ENCODE measurements at regions not wholly inside any gene's neighbourhood (a gene's known extent, or its start where the extent isn't known, plus 50 kb on each side); places are given as distances from the start of the nearest gene placed in this dataset.
"Not testable (repeated sequence)": the region's sequence is repeated elsewhere in the genome, so short reads cannot be mapped to it uniquely, and the experiment has no call there.

- no peak for TF ChIP-seq CTCF (IDR thresholded peaks at IDR 0.05; ENCODE audit: unreplicated experiment in 3 of 3)
- no peaks in the 10 kb centered on the region for H3K9me3 Mint-ChIP-seq
- peaks cover 73% of the 10 kb centered on the region for H3K27me3 Mint-ChIP-seq (ENCODE audit: low read depth)
- peak overlapping the region; percentile 67 to 72 (median 71) for H3K4me3 Mint-ChIP-seq
- H3K36me3 Mint-ChIP-seq (ENCODE audit: low read depth), result no peaks in the 10 kb centered on the region
- peaks cover 24% of the 10 kb centered on the region for H3K4me1 Mint-ChIP-seq
- no peak overlapping the region for H3K27ac Mint-ChIP-seq
These were observed 118.2 kb upstream of the SMURF2 start for GRCh38 chr17:64780096-64781013.

GRCh38 chr17:64779376-64780095, 117.4 kb upstream of the SMURF2 start:
- peaks cover 24% of the 10 kb centered on the region for H3K4me1 Mint-ChIP-seq
- no peak for TF ChIP-seq CTCF (IDR thresholded peaks at IDR 0.05; ENCODE audit: unreplicated experiment in 3 of 3)
- H3K4me3 Mint-ChIP-seq, result peak overlapping the region; percentile 65 to 67 (median 67)
- no peak overlapping the region for H3K27ac Mint-ChIP-seq
- H3K9me3 Mint-ChIP-seq, result no peaks in the 10 kb centered on the region
- no peaks in the 10 kb centered on the region for H3K36me3 Mint-ChIP-seq (ENCODE audit: low read depth)
- peaks cover 77% of the 10 kb centered on the region for H3K27me3 Mint-ChIP-seq (ENCODE audit: low read depth)

- H3K4me3 Mint-ChIP-seq, result peak overlapping the region; percentile 54 to 67 (median 62)
- H3K36me3 Mint-ChIP-seq (ENCODE audit: low read depth); H3K9me3 Mint-ChIP-seq; H3K27ac Mint-ChIP-seq: not testable (repeated sequence)
- peaks cover 77% of the 10 kb centered on the region for H3K27me3 Mint-ChIP-seq (ENCODE audit: low read depth)
- H3K4me1 Mint-ChIP-seq, result peaks cover 24% of the 10 kb centered on the region
These were observed 116.9 kb upstream of the SMURF2 start for GRCh38 chr17:64779098-64779375.

- H3K4me1 Mint-ChIP-seq, result peaks cover 24% of the 10 kb centered on the region
- H3K27ac Mint-ChIP-seq, result no peak overlapping the region
- H3K36me3 Mint-ChIP-seq (ENCODE audit: low read depth), result no peaks in the 10 kb centered on the region
- H3K27me3 Mint-ChIP-seq (ENCODE audit: low read depth), result peaks cover 76% of the 10 kb centered on the region
- no peaks in the 10 kb centered on the region for H3K9me3 Mint-ChIP-seq
- peak overlapping the region; percentile 74 to 85 (median 80) for H3K4me3 Mint-ChIP-seq
- TF ChIP-seq CTCF (IDR thresholded peaks at IDR 0.05; ENCODE audit: unreplicated experiment in 3 of 3), result no peak
These were observed 116.4 kb upstream of the SMURF2 start for GRCh38 chr17:64778240-64779097.

GRCh38 chr17:64777415-64778239, 115.5 kb upstream of the SMURF2 start:
- Mint-ChIP-seq H3K27me3 (ENCODE audit: low read depth) (peaks cover 68% of the 10 kb centered on the region), H3K27ac (peak overlapping the region in 1 of 3 experiments; percentile 56), H3K4me3 (peak overlapping the region; percentile 74 to 85 (median 80)), H3K4me1 (peaks cover 24% of the 10 kb centered on the region), H3K36me3 (ENCODE audit: low read depth) (no peaks in the 10 kb centered on the region), H3K9me3 (no peaks in the 10 kb centered on the region)
- no peak for TF ChIP-seq CTCF (IDR thresholded peaks at IDR 0.05; ENCODE audit: unreplicated experiment in 3 of 3)
